GM13976 (cell line): ENCODE measurements at regions not wholly inside any gene's neighbourhood (a gene's known extent, or its start where the extent isn't known, plus 50 kb on each side); places are given as distances from the start of the nearest gene placed in this dataset.

Source experiments
- DNase-seq: peaks from one replicate; pipeline ENCODE4 v3.0.0; 2012; ENCODE audit warnings: low spot score
- in situ Hi-C: fragments of 300-500 bp; cut with MboI; formaldehyde crosslinking; loops from one replicate; pipeline ENCODE4 v1.12.0; 2022; ENCODE audit warnings: low sequenced_read_pairs, mixed read lengths, inconsistent platforms; ENCODE audit not compliant: unreplicated experiment
- TF ChIP-seq, protein P1 (sequence below): IDR thresholded peaks from 2 replicates; pipeline ENCODE4 v1.5.1; 2012; ENCODE audit warnings: borderline replicate concordance, mild to moderate bottlenecking; ENCODE audit not compliant: insufficient read depth; ENCODE audit errors: extremely low read depth, missing control alignments, control extremely low read depth

DNA sequence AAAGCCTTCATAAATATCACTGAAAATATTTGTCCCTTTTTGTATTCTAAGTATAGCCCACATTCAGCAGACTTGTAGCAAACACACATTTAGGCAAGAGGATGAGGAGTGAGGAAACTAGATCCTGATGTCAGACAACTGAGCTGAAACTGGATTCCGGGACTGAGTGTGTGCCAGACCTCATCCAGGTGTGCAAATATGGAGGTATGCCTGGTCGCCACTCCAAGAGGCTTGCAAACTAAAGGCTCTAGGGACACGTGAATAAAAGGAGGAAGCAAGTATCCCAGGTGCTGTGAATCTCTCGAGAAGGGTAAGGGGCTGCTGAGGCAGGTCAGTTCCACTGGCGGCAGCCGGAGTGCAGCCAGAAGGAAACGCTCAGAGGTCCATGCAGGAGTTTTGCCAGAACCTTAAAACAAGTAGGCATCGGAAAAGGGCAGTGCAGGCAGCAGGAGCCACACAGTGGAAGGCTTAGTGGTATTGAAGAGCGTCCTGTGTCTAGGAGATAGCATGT, 77.4 kb upstream of the ALDH1B1 start:
- DNase-seq: no peak
- in situ Hi-C loops: no loop called here

DNA sequence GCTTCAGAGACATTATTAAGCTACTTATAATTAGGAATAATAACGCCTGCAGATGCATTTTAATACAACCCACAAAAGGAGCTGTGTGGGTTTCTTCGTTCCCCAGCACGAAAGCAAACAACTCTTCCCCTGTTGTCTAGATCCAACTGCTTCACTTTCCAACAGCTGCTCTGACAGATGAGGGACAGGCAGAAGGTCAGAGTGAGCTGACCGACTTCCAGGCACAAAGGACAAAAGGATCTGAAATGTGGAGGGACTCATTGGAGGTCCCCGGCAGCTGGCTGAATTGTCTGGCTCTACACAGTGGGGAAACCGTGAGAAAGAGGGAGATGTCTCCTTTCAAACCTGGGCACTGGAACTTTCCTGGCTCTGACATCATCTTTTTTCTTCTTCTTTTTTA, 79.1 kb upstream of the ALDH1B1 start:
- TF ChIP-seq, protein P1, sequence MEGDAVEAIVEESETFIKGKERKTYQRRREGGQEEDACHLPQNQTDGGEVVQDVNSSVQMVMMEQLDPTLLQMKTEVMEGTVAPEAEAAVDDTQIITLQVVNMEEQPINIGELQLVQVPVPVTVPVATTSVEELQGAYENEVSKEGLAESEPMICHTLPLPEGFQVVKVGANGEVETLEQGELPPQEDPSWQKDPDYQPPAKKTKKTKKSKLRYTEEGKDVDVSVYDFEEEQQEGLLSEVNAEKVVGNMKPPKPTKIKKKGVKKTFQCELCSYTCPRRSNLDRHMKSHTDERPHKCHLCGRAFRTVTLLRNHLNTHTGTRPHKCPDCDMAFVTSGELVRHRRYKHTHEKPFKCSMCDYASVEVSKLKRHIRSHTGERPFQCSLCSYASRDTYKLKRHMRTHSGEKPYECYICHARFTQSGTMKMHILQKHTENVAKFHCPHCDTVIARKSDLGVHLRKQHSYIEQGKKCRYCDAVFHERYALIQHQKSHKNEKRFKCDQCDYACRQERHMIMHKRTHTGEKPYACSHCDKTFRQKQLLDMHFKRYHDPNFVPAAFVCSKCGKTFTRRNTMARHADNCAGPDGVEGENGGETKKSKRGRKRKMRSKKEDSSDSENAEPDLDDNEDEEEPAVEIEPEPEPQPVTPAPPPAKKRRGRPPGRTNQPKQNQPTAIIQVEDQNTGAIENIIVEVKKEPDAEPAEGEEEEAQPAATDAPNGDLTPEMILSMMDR: no peak
- DNase-seq: no peak
- in situ Hi-C loops: no loop called here

More for the DNA sequence above, 77.4 kb upstream of the ALDH1B1 start:
- TF ChIP-seq, protein P1: no peak

DNA sequence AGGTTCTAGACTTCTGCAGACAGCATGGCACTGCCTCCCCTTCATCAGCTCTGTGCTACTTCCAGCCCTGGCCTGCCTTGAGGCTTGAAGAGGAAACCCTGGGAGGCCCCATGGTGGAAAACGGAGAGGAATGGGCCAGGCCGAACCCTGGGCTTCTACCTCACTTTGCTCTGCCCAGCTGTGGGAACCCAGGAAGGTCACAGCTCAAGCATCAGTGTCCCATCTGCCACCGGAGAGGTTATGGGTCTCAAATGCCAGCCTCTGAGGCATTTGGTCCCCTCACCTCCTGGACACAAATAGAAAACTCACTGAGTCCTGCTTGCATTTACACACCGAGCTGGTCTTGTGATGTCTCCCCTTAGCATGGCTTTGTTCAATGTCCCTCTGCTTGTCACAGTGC, 80.1 kb upstream of the ALDH1B1 start:
- DNase-seq: no peak
- TF ChIP-seq, protein P1: no peak
- in situ Hi-C loops: no loop called here

DNA sequence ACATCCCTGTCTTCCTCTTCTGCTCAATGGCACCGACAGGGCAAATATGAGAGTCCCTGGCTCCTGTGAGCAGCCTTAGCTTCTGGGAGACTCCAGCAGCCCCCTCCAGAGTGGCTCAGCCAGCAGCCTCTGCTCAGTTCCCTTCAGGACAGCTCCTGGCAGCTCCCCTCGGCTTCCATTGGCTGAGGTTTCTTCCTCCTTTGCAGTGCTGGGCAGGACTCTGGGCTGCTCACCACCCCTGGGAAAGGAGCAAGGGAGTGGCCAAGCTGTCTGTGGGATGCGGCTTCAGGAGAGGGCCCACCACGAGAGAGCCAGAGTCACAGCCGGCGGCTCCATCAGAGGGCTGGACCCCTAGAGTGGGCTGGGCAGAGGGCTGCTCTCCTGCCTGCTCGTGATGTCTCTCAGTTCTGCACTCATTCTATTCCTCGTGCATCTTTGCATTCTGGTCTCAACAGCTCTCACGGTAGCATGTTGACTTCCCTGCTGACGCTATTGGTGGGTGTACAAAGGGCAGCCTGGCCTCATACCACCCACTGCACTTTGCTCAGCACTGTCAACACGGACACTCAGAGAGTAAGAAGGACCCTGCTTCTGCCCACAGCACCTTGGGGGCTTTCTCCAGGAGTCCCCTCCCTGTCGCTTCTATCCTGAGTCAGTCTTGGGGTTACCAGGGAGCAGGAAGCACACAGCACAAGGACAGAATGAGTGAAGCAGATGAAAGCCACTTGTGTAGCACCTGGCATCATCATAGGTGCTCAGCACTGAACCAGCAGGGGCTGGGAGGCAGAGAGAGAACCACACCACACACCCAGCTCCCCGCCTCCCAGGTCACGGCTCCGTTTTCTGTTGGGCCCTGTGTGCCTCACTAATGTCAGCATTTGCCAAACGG, 80.9 kb upstream of the ALDH1B1 start:
- no peak for DNase-seq
- in situ Hi-C loops: no loop called here
- TF ChIP-seq, protein P1: no peak

DNA sequence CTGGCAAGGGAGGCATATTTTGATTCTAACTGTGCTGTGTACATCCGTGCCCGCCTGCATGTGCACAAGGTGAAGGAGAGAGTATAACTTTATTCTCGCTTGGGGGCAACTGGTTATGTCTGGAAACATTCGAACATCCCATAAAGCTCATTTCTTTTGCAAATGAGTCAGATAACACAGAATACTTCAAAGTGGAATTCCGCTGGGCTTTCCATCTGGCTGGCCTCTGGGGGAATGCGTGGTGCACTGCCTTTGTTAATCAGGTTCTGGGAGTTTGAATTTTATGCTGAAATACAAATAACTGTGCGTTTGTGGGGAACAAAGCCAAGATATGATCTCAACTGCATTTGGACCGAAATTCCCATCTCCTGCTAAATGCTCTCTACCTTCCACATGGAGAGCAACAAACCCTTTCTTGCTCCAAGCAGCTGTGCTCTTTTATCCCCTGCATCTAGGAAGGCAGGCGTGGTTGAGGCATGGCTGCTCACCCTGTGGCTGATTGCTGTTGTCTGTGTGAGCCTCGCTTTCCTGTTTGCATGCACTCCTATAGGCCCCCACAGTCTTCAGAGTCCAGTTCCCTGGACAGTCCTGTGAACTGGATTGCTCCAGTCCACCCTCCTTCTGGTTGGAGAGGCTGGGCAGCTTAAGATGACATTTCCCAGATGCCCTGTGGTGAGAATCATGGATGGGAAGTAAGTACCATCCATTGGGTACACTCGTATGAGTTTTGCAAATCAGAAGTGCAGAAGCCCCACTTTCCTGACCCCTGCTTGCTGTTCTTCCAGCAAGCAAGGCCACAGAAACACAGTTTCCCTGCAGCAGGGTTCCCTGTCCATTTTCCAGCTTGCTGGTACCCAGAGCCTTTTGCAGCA, 82.9 kb upstream of the ALDH1B1 start:
- in situ Hi-C loops: no loop called here
- DNase-seq: no peak
- TF ChIP-seq, protein P1: no peak

DNA sequence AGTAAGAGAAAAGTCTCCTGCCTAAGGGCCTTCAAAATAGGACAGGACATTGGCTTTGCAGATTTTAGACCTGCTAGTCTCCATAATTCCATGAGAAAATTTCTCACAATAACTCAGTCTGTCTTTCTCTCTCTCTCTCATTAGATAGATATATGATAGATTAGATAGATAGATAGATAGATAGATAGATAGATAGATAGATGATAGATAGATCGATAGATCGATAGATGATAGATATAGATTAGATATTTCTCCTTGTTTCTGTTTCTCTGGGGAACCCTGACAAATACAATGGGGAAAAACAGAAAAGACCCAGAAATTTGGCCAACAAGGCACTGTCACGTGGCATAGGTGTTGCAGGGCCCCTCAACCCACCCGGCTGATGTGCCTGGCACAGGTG, 84.4 kb upstream of the ALDH1B1 start:
- TF ChIP-seq, protein P1: no peak

More for the DNA sequence above, 84.4 kb upstream of the ALDH1B1 start:
- in situ Hi-C loops: no loop called here
- DNase-seq: no peak
